ENCODE measurements at regions not wholly inside any gene's neighbourhood (a gene's known extent, or its start where the extent isn't known, plus 50 kb on each side); places are given as distances from the start of the nearest gene placed in this dataset.
"Not testable (repeated sequence)": the region's sequence is repeated elsewhere in the genome, so short reads cannot be mapped to it uniquely, and the experiment has no call there.

DNA sequence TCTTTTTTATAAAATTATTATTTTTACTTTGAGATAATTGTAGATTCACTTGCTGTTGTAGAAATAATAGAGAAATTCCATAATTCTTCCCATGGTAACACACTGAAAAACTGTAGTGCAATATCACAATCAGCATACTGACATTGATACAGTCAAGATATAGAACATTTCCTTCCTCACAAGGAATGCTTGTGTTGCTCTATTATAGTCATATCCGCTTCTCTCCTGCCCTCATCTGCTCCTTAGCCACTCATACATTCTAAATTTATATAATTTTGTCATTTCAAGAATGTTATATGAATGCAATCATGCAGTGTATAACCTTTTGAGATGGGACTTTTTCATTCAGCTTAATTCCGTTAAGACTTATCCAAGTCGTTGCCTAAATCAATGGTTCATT lies 320.2 kb downstream of the BARHL2 start:
- DNase-seq, result no peak

DNA sequence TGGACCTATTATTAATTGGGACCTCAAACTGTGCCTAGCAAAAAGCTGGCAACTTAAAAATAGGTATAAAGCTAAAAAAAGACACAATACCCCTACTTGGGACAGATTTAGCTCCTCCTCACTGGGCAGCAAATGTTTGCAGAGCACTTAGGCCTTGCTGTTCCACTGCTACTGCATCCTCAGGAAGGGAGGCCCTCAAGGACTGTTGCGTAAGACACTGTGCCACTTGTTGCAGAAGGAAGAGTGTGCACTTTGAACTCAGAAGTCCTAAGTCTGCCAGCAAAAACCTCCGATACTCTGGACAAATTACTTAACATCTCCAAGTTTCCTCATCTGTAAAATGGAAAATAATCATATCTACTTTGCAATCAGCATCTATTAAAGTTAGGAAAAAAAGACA lies 322.9 kb downstream of the BARHL2 start:
- no peak for DNase-seq

DNA sequence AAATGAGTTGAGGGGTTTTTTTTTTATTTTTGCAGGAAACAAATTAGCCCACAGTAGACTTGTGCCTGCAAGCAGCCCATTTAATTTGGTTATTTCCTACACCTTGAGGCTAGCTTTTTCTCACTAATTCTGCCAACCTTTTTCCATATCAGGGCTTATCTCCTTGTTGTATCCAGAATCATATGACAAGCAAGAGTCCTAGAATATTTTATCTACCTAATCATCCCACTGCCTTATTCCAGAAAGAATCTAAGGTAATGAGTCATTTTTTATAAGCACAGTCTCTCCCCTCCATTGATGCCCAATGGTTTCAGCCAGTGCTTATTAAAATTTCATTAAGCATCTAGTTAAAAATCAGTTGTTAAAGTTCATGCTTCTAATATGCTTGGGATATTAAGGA lies 324.1 kb downstream of the BARHL2 start:
- no peak for DNase-seq

GRCh38 chr1:90391126-90391525 lies 326.0 kb downstream of the BARHL2 start:
- DNase-seq, result no peak

GRCh38 chr1:90387805-90388204 lies 329.3 kb downstream of the BARHL2 start:
- no peak for DNase-seq

DNA sequence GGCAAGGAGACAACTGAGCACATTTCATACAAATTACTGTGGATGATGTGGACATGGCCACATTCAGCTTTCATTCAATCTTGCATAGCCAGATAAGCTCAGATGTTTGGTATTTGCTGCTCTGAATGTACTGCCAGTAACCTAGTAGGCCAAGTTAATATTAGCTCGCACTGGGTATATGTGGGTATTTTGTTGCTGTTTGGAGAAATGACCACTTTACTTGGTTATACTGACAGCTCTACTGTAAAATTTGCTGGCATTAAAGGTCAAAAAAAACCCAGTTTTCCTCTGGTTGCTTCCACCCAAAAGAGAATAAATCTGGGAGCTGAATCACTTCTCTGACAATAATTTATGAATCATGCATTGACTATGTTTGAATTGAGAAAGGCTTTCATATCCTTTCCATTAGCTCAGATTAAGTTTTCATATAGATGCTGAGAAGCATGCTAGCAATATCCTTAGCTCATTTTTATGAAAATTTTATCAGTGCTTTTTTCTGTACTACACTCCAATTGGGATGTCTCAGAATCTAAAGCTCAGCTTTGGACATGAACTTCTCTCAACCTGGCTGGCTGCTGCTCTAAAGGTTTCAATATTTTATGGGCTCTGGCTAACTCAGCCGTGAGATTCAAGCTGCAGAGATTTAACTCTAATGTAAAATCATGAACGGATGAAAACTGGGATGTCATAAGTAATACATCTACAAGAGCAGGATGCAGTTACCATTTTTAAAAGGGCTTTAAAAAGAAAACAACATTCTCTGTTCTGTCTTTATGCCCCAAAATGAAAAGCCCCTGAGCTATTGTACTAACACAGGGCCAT lies 330.0 kb downstream of the BARHL2 start:
- no peak for DNase-seq

DNA sequence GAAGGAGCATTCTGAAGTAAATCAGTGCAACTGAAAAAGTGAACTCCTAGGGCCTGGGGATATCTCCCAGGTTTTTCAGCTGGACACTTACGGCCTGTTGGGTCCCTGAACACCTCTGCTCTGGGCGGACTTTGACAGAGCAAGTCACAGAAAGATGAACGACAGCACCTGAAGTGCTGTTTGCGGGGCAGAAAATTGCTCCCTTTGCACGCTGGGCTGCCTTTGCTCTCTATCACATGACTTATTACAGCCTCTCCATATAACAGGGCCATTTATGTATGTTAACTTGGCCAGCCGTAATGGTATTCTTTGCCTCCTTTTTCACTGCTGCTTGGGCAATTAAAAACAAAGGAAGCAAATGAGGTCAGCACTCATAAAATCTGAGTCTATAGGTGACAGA lies 332.9 kb downstream of the BARHL2 start:
- DNase-seq, result no peak

DNA sequence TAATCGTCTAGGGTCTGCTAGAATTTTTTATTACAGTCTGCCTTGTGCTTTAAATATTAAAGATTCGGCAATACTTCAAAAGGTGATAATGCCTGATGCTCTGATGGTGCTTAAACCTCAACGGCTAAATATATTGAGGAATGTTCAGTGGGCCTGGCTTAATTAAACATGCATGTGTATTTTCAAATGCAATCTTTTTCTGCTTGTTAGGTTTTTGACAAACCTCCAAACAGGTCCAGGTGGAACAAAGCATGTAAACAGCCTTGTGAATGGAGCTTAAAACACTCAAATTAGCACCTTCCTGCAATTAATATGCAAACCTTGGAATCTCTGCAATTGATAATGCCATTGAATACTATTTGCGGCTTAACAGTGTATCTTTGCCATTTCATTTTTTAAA lies 334.9 kb downstream of the BARHL2 start:
- no peak for DNase-seq

DNA sequence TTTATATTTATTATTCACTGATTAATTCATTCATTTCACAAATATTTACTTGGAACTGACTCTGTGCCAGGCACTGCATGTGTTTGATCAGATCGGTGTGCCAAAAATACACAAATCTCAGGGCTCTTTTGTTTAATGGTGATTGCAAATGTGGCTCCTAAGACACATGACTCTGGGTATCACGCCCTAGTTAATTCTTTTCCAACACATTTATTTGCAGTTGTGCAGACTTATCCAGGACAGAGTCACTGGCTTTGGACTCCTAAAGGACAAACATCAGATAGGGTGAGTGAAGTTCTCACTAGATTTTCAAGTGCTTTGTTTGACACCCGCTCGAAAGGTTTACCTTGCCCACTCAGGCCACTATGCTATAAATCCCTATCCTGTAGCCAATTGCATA lies 335.5 kb downstream of the BARHL2 start:
- DNase-seq, result no peak

DNA sequence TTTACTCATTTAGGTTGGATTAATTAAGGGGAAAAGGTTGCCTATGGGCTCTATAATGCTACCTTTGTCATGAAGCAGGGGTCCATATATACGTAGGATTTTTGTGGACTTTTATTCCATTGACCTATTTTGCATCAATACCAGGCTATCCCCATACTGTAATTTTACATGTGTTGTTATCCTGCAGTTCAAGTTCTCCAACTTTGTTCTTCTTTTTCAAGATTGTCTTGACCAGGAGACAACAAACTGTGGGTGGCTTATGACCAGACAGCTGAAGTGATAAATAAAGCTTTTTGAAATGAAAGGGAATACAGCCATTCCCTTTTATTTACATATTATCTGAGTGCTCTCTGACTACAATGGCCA lies 345.7 kb downstream of the BARHL2 start:
- no peak for DNase-seq

DNA sequence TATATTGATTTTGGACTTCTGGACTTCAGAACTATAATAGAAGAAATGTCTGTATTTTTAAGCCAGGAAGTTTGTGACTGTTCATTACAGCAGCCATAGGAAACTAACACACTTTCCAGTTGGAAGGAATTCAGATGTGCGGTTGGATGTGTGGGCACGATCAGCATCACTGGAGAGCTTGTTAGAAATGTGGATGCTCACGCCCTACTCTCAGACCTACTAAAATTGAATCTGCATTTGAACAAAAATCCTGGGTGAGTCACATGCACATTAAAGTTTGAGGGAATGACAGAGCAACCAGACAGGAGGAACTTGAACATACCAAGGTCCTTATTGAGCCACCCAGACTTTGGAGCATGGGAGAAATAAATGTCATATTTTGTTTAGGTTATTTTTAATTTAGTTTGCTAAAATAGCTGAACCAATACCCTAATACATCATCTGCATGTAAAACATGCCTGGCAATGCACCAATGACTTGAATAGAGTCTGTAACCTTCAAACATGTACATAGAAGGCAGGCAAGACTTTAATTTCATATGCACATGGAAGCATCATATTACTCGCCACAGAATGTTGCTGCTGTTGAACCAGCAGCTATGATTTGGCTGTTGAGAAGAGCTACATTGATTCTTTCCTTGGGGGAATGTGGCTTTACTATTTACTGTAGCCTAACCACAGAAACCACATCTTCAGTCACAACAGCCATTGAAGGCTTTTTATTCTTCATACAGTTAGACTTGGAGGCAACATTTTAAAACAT lies 346.2 kb downstream of the BARHL2 start:
- no peak for DNase-seq

DNA sequence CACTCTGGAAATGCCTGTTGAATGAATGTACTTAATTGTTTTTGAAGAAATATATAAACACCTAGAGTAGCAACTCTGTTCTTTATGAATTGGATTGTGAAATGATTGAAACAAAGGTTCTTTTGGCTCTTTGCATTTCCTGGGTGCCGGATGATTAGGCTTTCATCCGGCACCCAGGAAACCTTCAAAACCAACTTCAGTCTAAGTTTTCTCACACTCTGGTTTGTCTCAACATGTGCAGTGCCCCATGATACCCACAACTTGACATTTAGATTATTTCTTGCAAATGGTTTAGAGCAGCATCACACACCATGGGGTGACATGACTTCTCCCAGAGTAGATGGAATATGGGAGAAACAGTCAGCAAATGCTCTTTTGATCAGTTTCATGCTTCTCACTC lies 354.9 kb downstream of the BARHL2 start:
- no peak for DNase-seq

DNA sequence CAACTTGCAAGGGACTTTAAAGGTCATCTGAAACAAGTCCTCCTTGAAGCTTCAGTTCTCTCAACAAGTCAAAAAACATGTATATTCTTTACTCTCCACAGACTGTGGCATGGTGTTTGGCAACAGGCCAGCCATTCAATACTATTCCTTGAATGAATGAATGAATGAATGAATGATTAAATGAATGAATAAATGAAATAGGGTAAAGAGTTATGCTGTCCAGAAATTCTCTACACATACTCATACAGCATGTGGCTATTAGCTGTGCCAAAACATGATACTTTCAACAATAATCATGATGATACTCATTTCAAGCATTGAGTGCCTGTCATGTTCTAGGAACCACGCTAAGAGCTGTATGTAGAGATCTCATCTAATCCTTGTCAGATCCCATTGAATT lies 356.1 kb downstream of the BARHL2 start:
- no peak for DNase-seq

GRCh38 chr1:90359994-90360393 lies 357.1 kb downstream of the BARHL2 start:
- no peak for DNase-seq

GRCh38 chr1:90358448-90358847 lies 358.7 kb downstream of the BARHL2 start:
- no peak for DNase-seq

GRCh38 chr1:90357995-90358394 lies 359.1 kb downstream of the BARHL2 start:
- no peak for DNase-seq

DNA sequence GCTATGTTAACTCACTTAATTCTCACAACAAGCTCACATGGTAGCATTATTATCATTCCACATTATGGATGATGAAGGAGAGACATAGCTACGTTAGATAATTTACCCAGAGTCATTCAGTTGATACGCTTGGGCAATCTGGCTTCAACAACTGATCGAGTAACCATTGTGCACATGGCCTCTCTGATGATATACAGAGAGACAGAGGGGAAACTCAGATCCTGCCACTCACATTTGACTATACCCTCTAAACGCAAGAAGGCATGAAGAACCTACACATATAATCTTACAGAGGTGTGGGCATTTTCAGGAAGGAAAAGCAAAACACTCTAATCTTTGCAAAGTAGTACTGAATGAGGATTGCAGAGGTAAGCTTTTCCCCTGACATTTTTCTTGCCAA lies 360.1 kb downstream of the BARHL2 start:
- DNase-seq, result no peak

GRCh38 chr1:90356101-90356500 lies 361.0 kb downstream of the BARHL2 start:
- DNase-seq, result no peak

DNA sequence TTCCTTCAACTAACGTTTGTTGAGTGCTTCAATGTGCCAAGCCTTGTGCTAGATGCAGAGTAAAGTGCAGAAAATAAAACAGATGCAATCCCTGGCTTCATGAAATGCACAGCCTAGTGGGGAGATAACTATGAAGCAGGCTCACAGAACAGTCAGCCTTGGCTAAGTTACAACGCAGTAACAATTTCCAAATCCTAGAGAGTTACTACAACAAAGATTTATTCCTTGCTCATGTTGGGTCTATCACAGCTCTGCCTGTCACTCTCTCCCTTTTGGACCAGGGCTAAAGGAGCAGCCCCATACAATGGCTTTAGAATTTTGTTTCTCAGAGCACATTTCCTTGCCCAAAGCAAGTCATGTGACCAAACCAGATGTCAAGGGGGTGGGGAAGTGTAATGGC lies 359.8 kb downstream of the ZNF326 start:
- DNase-seq, result no peak

- DNase-seq, result no peak
Measured at GRCh38 chr1:90351019-90351418, 356.1 kb downstream of the ZNF326 start.

- DNase-seq, result no peak
Measured at GRCh38 chr1:90349510-90349909, 354.6 kb downstream of the ZNF326 start.

- no peak for DNase-seq
Measured at GRCh38 chr1:90348934-90349333, 354.0 kb downstream of the ZNF326 start.

GRCh38 chr1:90348459-90348858 lies 353.5 kb downstream of the ZNF326 start:
- DNase-seq, result not testable (repeated sequence)

DNA sequence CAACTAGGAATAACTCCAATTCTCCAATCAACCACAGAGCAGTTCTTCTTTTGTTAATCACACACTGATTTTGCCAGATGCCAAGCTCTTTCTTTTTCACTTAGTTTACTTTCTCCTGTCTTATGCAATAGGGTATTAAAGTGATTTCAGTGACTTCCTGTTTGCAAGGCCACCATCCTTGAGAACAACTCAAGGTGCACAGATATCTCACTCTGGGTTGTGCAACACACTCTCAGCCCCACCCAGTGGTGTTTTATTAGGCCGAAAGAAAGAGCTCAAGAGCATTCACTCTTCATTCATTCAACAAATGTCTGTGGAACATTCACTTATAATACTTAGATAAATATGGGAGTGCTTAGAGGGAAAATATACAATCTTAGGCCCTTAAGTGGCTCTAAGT lies 352.5 kb downstream of the ZNF326 start:
- DNase-seq, result no peak

- no peak for DNase-seq
Measured at GRCh38 chr1:90346757-90347156, 351.8 kb downstream of the ZNF326 start.

All from stimulated activated naive CD4-positive, alpha-beta T cell (primary cell).